Head of caudate nucleus (tissue), 42 donors: ENCODE measurements at regions not wholly inside any gene's neighbourhood (a gene's known extent, or its start where the extent isn't known, plus 50 kb on each side); places are given as distances from the start of the nearest gene placed in this dataset.
"Not testable (repeated sequence)": the region's sequence is repeated elsewhere in the genome, so short reads cannot be mapped to it uniquely, and the experiment has no call there.

Source experiments
- DNase-seq, 42 donors: peaks; one replicate each; pipeline versions ENCODE4 v3.0.0 to v3.0.0-alpha.2; 2020 to 2021; ENCODE audit warnings: mixed read lengths in 7 of 42
- intact Hi-C: fragments of 100-400 bp; cut with DNase I; formaldehyde crosslinking; loops from one replicate; pipeline ENCODE4 v1.15.0; 2022

GRCh38 chr12:16833376-16834015 lies 227.5 kb upstream of the LMO3 start:
- no peak for DNase-seq
- intact Hi-C loops: no loop called here

- DNase-seq: no peak
- intact Hi-C loops: no loop called here
Observed at GRCh38 chr12:16828891-16829290, 222.9 kb upstream of the LMO3 start.

GRCh38 chr12:16807731-16808130 lies 201.8 kb upstream of the LMO3 start:
- no peak for DNase-seq
- intact Hi-C loops: no loop called here

GRCh38 chr12:16796168-16796567 lies 190.2 kb upstream of the LMO3 start:
- intact Hi-C loops: no loop called here
- no peak for DNase-seq

GRCh38 chr12:16789204-16789790 lies 183.3 kb upstream of the LMO3 start:
- intact Hi-C loops: no loop called here
- DNase-seq: peak in 1 of 42 donors; percentile 7

GRCh38 chr12:16788506-16789203 lies 182.7 kb upstream of the LMO3 start:
- no peak for DNase-seq
- intact Hi-C loops: no loop called here

- no peak for DNase-seq
- intact Hi-C loops: no loop called here
Observed at GRCh38 chr12:16785953-16786352, 180.0 kb upstream of the LMO3 start.

GRCh38 chr12:16785524-16785923 lies 179.6 kb upstream of the LMO3 start:
- intact Hi-C loops: no loop called here

GRCh38 chr12:16769129-16769528 lies 163.2 kb upstream of the LMO3 start:
- intact Hi-C loops, DNase-seq: not testable (repeated sequence)

More at GRCh38 chr12:16785524-16785923, 179.6 kb upstream of the LMO3 start:
- DNase-seq: no peak

GRCh38 chr12:16766736-16767135 lies 160.8 kb upstream of the LMO3 start:
- no peak for DNase-seq
- intact Hi-C loops: no loop called here

GRCh38 chr12:16763901-16764300 lies 157.9 kb upstream of the LMO3 start:
- intact Hi-C loops: no loop called here

GRCh38 chr12:16756833-16757555 lies 151.0 kb upstream of the LMO3 start:
- intact Hi-C loops: no loop called here
- no peak for DNase-seq

More at GRCh38 chr12:16763901-16764300, 157.9 kb upstream of the LMO3 start:
- DNase-seq: no peak

- DNase-seq: no peak
- intact Hi-C loops: no loop called here
Observed at GRCh38 chr12:16730772-16731171, 124.8 kb upstream of the LMO3 start.

- intact Hi-C loops: no loop called here
- DNase-seq: no peak
Observed at GRCh38 chr12:16726879-16727278, 120.9 kb upstream of the LMO3 start.

- no peak for DNase-seq
- intact Hi-C loops: no loop called here
Observed at GRCh38 chr12:16719713-16720416, 113.9 kb upstream of the LMO3 start.

- DNase-seq: no peak
- intact Hi-C loops: no loop called here
Observed at GRCh38 chr12:16716928-16717327, 111.0 kb upstream of the LMO3 start.

- DNase-seq: no peak
- intact Hi-C loops: no loop called here
Observed at GRCh38 chr12:16692099-16692498, 86.1 kb upstream of the LMO3 start.

- no peak for DNase-seq
- intact Hi-C loops: no loop called here
Observed at GRCh38 chr12:16691624-16692023, 85.7 kb upstream of the LMO3 start.

GRCh38 chr12:16688200-16688599 lies 82.2 kb upstream of the LMO3 start:
- intact Hi-C loops: no loop called here
- DNase-seq: no peak
